BLaER1 treated with 17β-estradiol and CSF1 and Interleukin-3, amounts not matched to agents 10 nM and 100 nM (cell line): ENCODE measurements at regions not wholly inside any gene's neighbourhood (a gene's known extent, or its start where the extent isn't known, plus 50 kb on each side); places are given as distances from the start of the nearest gene placed in this dataset.
A peak's percentile ranks its signal among the peaks of the same experiment; 100 is the strongest.
"Not testable (repeated sequence)": the region's sequence is repeated elsewhere in the genome, so short reads cannot be mapped to it uniquely, and the experiment has no call there.

Experiments
- H3K27ac ChIP-seq, 11 experiments: shearing (Covaris generic); formaldehyde crosslinking; 2 replicates each; pipeline ENCODE4 v1.8.1; 2022
- H3K27me3 ChIP-seq, 11 experiments: shearing (Covaris generic); formaldehyde crosslinking; 2 replicates each; pipeline ENCODE4 v1.8.1; 2022
- H3K36me3 ChIP-seq, 11 experiments: shearing (Covaris generic); formaldehyde crosslinking; 2 replicates each; pipeline ENCODE4 v1.8.1; 2022
- H3K4me1 ChIP-seq, 10 experiments: shearing (Covaris generic); formaldehyde crosslinking; 2 replicates each; pipeline ENCODE4 v1.8.1; 2022
- H3K4me2 ChIP-seq, 11 experiments: shearing (Covaris generic); formaldehyde crosslinking; 2 replicates each; pipeline ENCODE4 v1.8.1; 2022
- H3K4me3 ChIP-seq, 10 experiments: shearing (Covaris generic); formaldehyde crosslinking; 2 replicates each; pipeline ENCODE4 v1.8.1; 2022
- H3K9ac ChIP-seq, 11 experiments: shearing (Covaris generic); formaldehyde crosslinking; 2 replicates each; pipeline ENCODE4 v1.8.1; 2022
- H3K9me3 ChIP-seq, 11 experiments: shearing (Covaris generic); formaldehyde crosslinking; replicated peaks in 1 of 11; 2 replicates each; pipeline ENCODE4 v1.8.1; 2022
- H4K20me1 ChIP-seq, 11 experiments: shearing (Covaris generic); formaldehyde crosslinking; 2 replicates each; pipeline ENCODE4 v1.8.1; 2022
- Cebpa-rat ChIP-seq, 11 experiments: shearing (Covaris generic); IDR thresholded peaks; 2 replicates each; pipeline ENCODE4 v1.8.1; 2022

- no peak overlapping the region for H3K4me2 ChIP-seq
- no peak overlapping the region for H3K9ac ChIP-seq
- H3K4me1 ChIP-seq, result no peaks in the 10 kb centered on the region
- peaks cover 0 to 12% (median 0%) of the 10 kb centered on the region in 11 experiments; a peak in 1 of 22 replicates for H3K9me3 ChIP-seq
- H4K20me1 ChIP-seq, result no peaks in the 10 kb centered on the region
- no peak overlapping the region for H3K4me3 ChIP-seq
- H3K27ac ChIP-seq, result no peak overlapping the region
- no peak for TF ChIP-seq Cebpa-rat (IDR thresholded peaks at IDR 0.05)
- H3K27me3 ChIP-seq, result no peaks in the 10 kb centered on the region
- H3K36me3 ChIP-seq, result no peaks in the 10 kb centered on the region
Observed at GRCh38 chr5:24998641-24999040, 353.9 kb upstream of the CDH10 start.

GRCh38 chr5:24986326-24986725 lies 341.5 kb upstream of the CDH10 start:
- H3K4me3 ChIP-seq, result no peak overlapping the region
- no peak overlapping the region for H3K4me2 ChIP-seq
- no peak overlapping the region for H3K9ac ChIP-seq
- no peak overlapping the region for H3K27ac ChIP-seq
- H3K27me3 ChIP-seq, result no peaks in the 10 kb centered on the region
- no peaks in the 10 kb centered on the region for H3K36me3 ChIP-seq
- no peaks in the 10 kb centered on the region for H4K20me1 ChIP-seq
- no peak for TF ChIP-seq Cebpa-rat (IDR thresholded peaks at IDR 0.05)
- H3K9me3 ChIP-seq, result no peaks in the 10 kb centered on the region
- no peaks in the 10 kb centered on the region for H3K4me1 ChIP-seq

- not testable (repeated sequence) for H3K27ac ChIP-seq, H3K4me1 ChIP-seq, H3K36me3 ChIP-seq, H3K27me3 ChIP-seq, H3K4me3 ChIP-seq, H3K9me3 ChIP-seq, H3K9ac ChIP-seq, H3K4me2 ChIP-seq, H4K20me1 ChIP-seq
Observed at GRCh38 chr5:24978552-24978951, 333.8 kb upstream of the CDH10 start.

- H3K27me3 ChIP-seq, result no peaks in the 10 kb centered on the region
- no peaks in the 10 kb centered on the region for H3K36me3 ChIP-seq
- no peak overlapping the region for H3K9ac ChIP-seq
- H3K4me3 ChIP-seq, result no peak overlapping the region
- H4K20me1 ChIP-seq, result no peaks in the 10 kb centered on the region
- no peak overlapping the region for H3K4me2 ChIP-seq
- H3K4me1 ChIP-seq, result no peaks in the 10 kb centered on the region
- no peaks in the 10 kb centered on the region for H3K9me3 ChIP-seq
- TF ChIP-seq Cebpa-rat (IDR thresholded peaks at IDR 0.05), result no peak
- no peak overlapping the region for H3K27ac ChIP-seq
Observed at GRCh38 chr5:24963611-24964010, 318.8 kb upstream of the CDH10 start.

GRCh38 chr5:24923400-24923799 lies 278.6 kb upstream of the CDH10 start:
- no peaks in the 10 kb centered on the region for H3K36me3 ChIP-seq

GRCh38 chr5:24918676-24919075 lies 273.9 kb upstream of the CDH10 start:
- Histone ChIP-seq H3K36me3 (no peaks in the 10 kb centered on the region), H3K27me3 (no peaks in the 10 kb centered on the region), H4K20me1 (no peaks in the 10 kb centered on the region), H3K4me1 (no peaks in the 10 kb centered on the region), H3K9me3 (no peaks in the 10 kb centered on the region), H3K4me3 (no peak overlapping the region), H3K9ac (no peak overlapping the region), H3K4me2 (no peak overlapping the region), H3K27ac (no peak overlapping the region)
- no peak for TF ChIP-seq Cebpa-rat (IDR thresholded peaks at IDR 0.05)

More at GRCh38 chr5:24923400-24923799, 278.6 kb upstream of the CDH10 start:
- H3K4me3 ChIP-seq, result no peak overlapping the region
- no peak overlapping the region for H3K9ac ChIP-seq
- no peak overlapping the region for H3K4me2 ChIP-seq
- TF ChIP-seq Cebpa-rat (IDR thresholded peaks at IDR 0.05), result no peak
- H3K27me3 ChIP-seq, result no peaks in the 10 kb centered on the region
- no peak overlapping the region for H3K27ac ChIP-seq
- no peaks in the 10 kb centered on the region for H3K9me3 ChIP-seq
- no peaks in the 10 kb centered on the region for H3K4me1 ChIP-seq
- H4K20me1 ChIP-seq, result no peaks in the 10 kb centered on the region

- H3K4me3 ChIP-seq, result no peak overlapping the region
- no peak for TF ChIP-seq Cebpa-rat (IDR thresholded peaks at IDR 0.05)
- H3K36me3 ChIP-seq, result no peaks in the 10 kb centered on the region
- H4K20me1 ChIP-seq, result no peaks in the 10 kb centered on the region
- no peak overlapping the region for H3K4me2 ChIP-seq
- no peak overlapping the region for H3K9ac ChIP-seq
- H3K4me1 ChIP-seq, result no peaks in the 10 kb centered on the region
- no peaks in the 10 kb centered on the region for H3K27me3 ChIP-seq
- no peaks in the 10 kb centered on the region for H3K9me3 ChIP-seq
- H3K27ac ChIP-seq, result no peak overlapping the region
Observed at GRCh38 chr5:24916863-24917262, 272.1 kb upstream of the CDH10 start.

- peaks cover 0 to 15% (median 0%) of the 10 kb centered on the region in 10 experiments; a peak in 6 of 20 replicates for H3K4me1 ChIP-seq
- H3K4me2 ChIP-seq, result no peak overlapping the region
- TF ChIP-seq Cebpa-rat (IDR thresholded peaks at IDR 0.05), result no peak
- H3K9ac ChIP-seq, result no peak overlapping the region
- H3K9me3 ChIP-seq, result peaks cover 0 to 7% (median 0%) of the 10 kb centered on the region in 11 experiments; a peak in 3 of 22 replicates
- H3K36me3 ChIP-seq, result no peaks in the 10 kb centered on the region
- no peak overlapping the region for H3K4me3 ChIP-seq
- no peak overlapping the region for H3K27ac ChIP-seq
- H3K27me3 ChIP-seq, result no peaks in the 10 kb centered on the region
- no peaks in the 10 kb centered on the region for H4K20me1 ChIP-seq
Observed at GRCh38 chr5:24909210-24909609, 264.4 kb upstream of the CDH10 start.

- no peak for TF ChIP-seq Cebpa-rat (IDR thresholded peaks at IDR 0.05)
Observed at GRCh38 chr5:24906689-24907088, 261.9 kb upstream of the CDH10 start.

GRCh38 chr5:24904981-24905517 lies 260.3 kb upstream of the CDH10 start:
- peak overlapping the region in 1 of 11 experiments; percentile 49; a peak in 1 of 22 replicates for H3K27ac ChIP-seq
- TF ChIP-seq Cebpa-rat (IDR thresholded peaks at IDR 0.05), result peak in 9 of 11 experiments; percentile 42 to 86 (median 66); a peak in 12 of 22 replicates

More at GRCh38 chr5:24906689-24907088, 261.9 kb upstream of the CDH10 start:
- no peak overlapping the region for H3K9ac ChIP-seq
- no peaks in the 10 kb centered on the region for H4K20me1 ChIP-seq
- H3K4me2 ChIP-seq, result no peak overlapping the region
- H3K27me3 ChIP-seq, result no peaks in the 10 kb centered on the region
- H3K4me3 ChIP-seq, result no peak overlapping the region
- H3K9me3 ChIP-seq, result peaks cover 0 to 7% (median 0%) of the 10 kb centered on the region in 11 experiments; a peak in 3 of 22 replicates
- no peak overlapping the region for H3K27ac ChIP-seq
- peaks cover 0 to 15% (median 0%) of the 10 kb centered on the region in 10 experiments; a peak in 6 of 20 replicates for H3K4me1 ChIP-seq
- no peaks in the 10 kb centered on the region for H3K36me3 ChIP-seq

More at GRCh38 chr5:24904981-24905517, 260.3 kb upstream of the CDH10 start:
- no peaks in the 10 kb centered on the region for H3K36me3 ChIP-seq
- peaks cover 0 to 16% (median 0%) of the 10 kb centered on the region in 10 experiments; a peak in 6 of 20 replicates for H3K4me1 ChIP-seq
- peak overlapping the region in 2 of 11 experiments; percentile 50 to 56; a peak in 3 of 22 replicates for H3K4me2 ChIP-seq
- no peaks in the 10 kb centered on the region for H4K20me1 ChIP-seq
- H3K9ac ChIP-seq, result no peak overlapping the region
- no peak overlapping the region for H3K4me3 ChIP-seq
- no peaks in the 10 kb centered on the region for H3K27me3 ChIP-seq
- H3K9me3 ChIP-seq, result peaks cover 0 to 7% (median 0%) of the 10 kb centered on the region in 11 experiments; a peak in 3 of 22 replicates
